Calu3 (cell line): ENCODE measurements at regions not wholly inside any gene's neighbourhood (a gene's known extent, or its start where the extent isn't known, plus 50 kb on each side); places are given as distances from the start of the nearest gene placed in this dataset.

ENCODE experiments used
- BruUV-seq: library from RNA; stranded (reverse); fragments of 400-500 nt; replicated peaks from 2 replicates; lab custom pipeline; 2021; lab: Mats Ljungman, UMichigan
- CTCF ChIA-PET: fragments of 300-600 bp; sonication (Branson Sonifier 250); formaldehyde crosslinking; loops from one replicate; lab custom pipeline; 2022; ENCODE audit warnings: antibody characterized with exemption; lab: Charles Lee
- DNase-seq: peaks from one replicate; pipeline ENCODE4 v3.0.0; 2022
- H3K27ac Mint-ChIP-seq: one replicate; pipeline ENCODE4 v1.8.0; 2022; ENCODE audit warnings: mixed read lengths; ENCODE audit not compliant: unreplicated experiment
- H3K27me3 Mint-ChIP-seq: one replicate; pipeline ENCODE4 v1.8.0; 2022; ENCODE audit warnings: mixed read lengths; ENCODE audit not compliant: unreplicated experiment
- H3K36me3 Mint-ChIP-seq: one replicate; pipeline ENCODE4 v1.8.0; 2022; ENCODE audit warnings: mild to moderate bottlenecking, moderate library complexity, mixed read lengths; ENCODE audit not compliant: insufficient read depth, unreplicated experiment
- H3K4me1 Mint-ChIP-seq: one replicate; pipeline ENCODE4 v1.8.0; 2022; ENCODE audit warnings: mild to moderate bottlenecking, low read depth, mixed read lengths; ENCODE audit not compliant: unreplicated experiment
- H3K4me3 Mint-ChIP-seq: one replicate; pipeline ENCODE4 v1.8.0; 2022; ENCODE audit warnings: mild to moderate bottlenecking, low read depth, moderate library complexity, mixed read lengths; ENCODE audit not compliant: unreplicated experiment
- H3K9me3 Mint-ChIP-seq: one replicate; pipeline ENCODE4 v1.8.0; 2022; ENCODE audit warnings: low read depth, mixed read lengths; ENCODE audit not compliant: unreplicated experiment
- intact Hi-C: fragments of 100-400 bp; cut with micrococcal nuclease; formaldehyde crosslinking; loops from one replicate; pipeline ENCODE4 v1.10.0; 2022; ENCODE audit not compliant: unreplicated experiment
- TF ChIP-seq, protein P1 (sequence below): fragments of 200-600 bp; IDR thresholded peaks from one replicate; pipeline ENCODE4 v1.8.0; 2022; ENCODE audit warnings: antibody characterized with exemption; ENCODE audit not compliant: unreplicated experiment

DNA sequence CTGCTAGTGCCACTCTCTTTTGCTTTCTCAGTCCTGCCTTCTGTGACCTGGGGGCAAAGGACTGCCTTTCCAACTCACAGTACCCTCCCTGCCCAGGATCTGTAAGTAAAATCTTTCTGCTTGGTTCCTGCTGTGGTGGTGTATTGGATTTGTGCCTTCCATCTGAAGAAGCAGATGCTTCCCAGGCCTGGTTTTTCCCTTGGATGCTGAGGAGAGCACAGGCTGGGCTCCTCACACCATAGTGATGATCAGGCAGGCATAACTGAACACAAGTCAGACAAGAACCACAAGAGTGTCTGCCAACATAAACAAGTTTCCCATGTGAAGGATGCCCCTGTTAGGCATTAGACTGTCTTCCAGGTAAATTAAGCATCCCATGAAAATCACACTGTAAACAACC lies 121.3 kb upstream of the NRXN1 start:
- CTCF ChIA-PET: no interaction called here
- BruUV-seq: no TSS peak

DNA sequence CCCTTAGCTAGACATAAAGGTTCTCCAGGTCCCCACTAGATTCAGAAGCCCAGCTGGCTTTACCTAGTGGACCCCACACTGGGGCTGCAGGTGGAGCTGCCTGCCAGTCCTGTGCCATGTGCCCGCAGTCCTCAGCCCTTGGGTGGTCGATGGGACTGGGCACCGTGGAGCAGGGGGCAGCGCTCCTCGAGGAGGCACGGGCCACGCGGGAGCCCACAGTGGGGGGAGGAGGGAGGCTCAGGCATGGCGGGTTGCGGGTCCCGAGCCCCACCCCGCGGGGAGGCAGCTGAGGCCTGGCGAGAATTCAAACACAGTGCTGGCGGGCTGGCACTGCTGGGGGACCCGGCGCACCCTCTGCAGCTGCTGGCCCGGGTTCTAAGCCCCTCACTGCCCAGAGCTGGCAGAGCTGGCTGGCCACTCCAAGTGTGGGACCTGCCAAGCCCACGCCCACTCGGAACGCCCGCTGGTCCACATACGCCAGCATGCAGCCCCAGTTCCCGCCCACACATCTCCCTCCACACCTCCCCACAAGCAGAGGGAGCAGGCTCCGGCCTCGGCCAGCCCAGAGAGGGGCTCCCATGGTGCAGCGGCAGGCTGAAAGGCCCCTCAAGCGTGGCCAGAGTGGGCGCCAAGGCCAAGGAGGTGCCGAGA lies 119.7 kb upstream of the NRXN1 start:
- no peaks in the 10 kb centered on the region for H3K27me3 Mint-ChIP-seq
- no peak overlapping the region for H3K27ac Mint-ChIP-seq
- no peak overlapping the region for H3K4me3 Mint-ChIP-seq
- intact Hi-C loops: no loop called here
- BruUV-seq: no TSS peak
- no peaks in the 10 kb centered on the region for H3K36me3 Mint-ChIP-seq
- H3K4me1 Mint-ChIP-seq: no peaks in the 10 kb centered on the region
- CTCF ChIA-PET: no interaction called here
- TF ChIP-seq, protein P1, sequence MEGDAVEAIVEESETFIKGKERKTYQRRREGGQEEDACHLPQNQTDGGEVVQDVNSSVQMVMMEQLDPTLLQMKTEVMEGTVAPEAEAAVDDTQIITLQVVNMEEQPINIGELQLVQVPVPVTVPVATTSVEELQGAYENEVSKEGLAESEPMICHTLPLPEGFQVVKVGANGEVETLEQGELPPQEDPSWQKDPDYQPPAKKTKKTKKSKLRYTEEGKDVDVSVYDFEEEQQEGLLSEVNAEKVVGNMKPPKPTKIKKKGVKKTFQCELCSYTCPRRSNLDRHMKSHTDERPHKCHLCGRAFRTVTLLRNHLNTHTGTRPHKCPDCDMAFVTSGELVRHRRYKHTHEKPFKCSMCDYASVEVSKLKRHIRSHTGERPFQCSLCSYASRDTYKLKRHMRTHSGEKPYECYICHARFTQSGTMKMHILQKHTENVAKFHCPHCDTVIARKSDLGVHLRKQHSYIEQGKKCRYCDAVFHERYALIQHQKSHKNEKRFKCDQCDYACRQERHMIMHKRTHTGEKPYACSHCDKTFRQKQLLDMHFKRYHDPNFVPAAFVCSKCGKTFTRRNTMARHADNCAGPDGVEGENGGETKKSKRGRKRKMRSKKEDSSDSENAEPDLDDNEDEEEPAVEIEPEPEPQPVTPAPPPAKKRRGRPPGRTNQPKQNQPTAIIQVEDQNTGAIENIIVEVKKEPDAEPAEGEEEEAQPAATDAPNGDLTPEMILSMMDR: no peak
- H3K9me3 Mint-ChIP-seq: peaks cover 1% of the 10 kb centered on the region
- no peak for DNase-seq

More for the DNA sequence above, 121.3 kb upstream of the NRXN1 start:
- Mint-ChIP-seq H3K27ac (no peak overlapping the region), H3K4me3 (no peak overlapping the region), H3K36me3 (no peaks in the 10 kb centered on the region), H3K9me3 (peaks cover 4% of the 10 kb centered on the region), H3K4me1 (no peaks in the 10 kb centered on the region), H3K27me3 (no peaks in the 10 kb centered on the region)
- TF ChIP-seq, protein P1: no peak
- DNase-seq: no peak
- intact Hi-C loops: no loop called here

DNA sequence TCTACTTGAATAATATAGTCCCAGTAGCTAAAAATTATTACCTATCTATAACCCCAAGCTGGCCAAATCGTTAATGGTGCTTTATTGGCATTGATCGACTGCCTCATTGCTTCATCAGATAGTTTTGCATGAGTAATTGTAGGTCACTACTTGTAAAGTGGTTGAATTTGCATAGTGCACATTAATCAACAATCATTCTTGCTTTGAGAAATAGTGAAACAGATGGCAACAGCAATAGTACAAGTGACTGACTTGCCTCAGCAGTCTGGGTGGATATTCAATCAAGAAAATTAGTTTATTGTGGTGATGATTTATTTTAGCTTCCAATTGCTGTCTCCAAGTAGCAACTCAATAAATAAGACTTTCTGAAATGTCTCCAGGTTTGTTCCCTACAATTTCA lies 117.8 kb upstream of the NRXN1 start:
- BruUV-seq: no TSS peak
- Mint-ChIP-seq H3K27ac (no peak overlapping the region), H3K9me3 (no peaks in the 10 kb centered on the region), H3K4me3 (no peak overlapping the region), H3K36me3 (no peaks in the 10 kb centered on the region), H3K27me3 (no peaks in the 10 kb centered on the region), H3K4me1 (no peaks in the 10 kb centered on the region)
- TF ChIP-seq, protein P1: no peak
- intact Hi-C loops: no loop called here
- CTCF ChIA-PET: no interaction called here
- no peak for DNase-seq

DNA sequence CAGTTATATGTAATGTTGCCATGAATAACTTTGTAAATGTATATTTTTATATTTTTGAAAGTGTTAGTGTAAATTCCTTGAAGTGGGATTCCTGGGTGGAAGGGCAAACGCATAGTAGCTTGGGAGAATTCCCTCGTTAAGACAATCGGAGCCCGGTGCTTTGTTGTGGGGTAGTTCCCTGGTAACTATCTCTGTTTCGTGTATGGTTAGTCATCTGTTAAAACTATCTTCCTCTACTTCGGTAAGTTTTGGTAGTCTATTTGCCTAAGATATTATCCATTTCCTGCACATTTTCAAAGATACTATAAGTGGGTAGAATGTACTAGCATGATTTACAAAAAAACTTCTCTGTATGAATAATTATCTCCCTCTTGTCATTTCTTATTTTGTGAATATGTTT lies 113.8 kb upstream of the NRXN1 start:
- H3K4me1 Mint-ChIP-seq: no peaks in the 10 kb centered on the region
- CTCF ChIA-PET: no interaction called here
- H3K4me3 Mint-ChIP-seq: no peak overlapping the region
- no peaks in the 10 kb centered on the region for H3K9me3 Mint-ChIP-seq
- no peak for DNase-seq
- H3K36me3 Mint-ChIP-seq: no peaks in the 10 kb centered on the region
- TF ChIP-seq, protein P1: no peak
- no peak overlapping the region for H3K27ac Mint-ChIP-seq
- no TSS peak for BruUV-seq
- intact Hi-C loops: no loop called here
- H3K27me3 Mint-ChIP-seq: no peaks in the 10 kb centered on the region
